ENCODE measurements at regions not wholly inside any gene's neighbourhood (a gene's known extent, or its start where the extent isn't known, plus 50 kb on each side); places are given as distances from the start of the nearest gene placed in this dataset.

GRCh38 chr11:130729678-130730300, 186.5 kb downstream of the SNX19 start:
- TF ChIP-seq, protein P1, sequence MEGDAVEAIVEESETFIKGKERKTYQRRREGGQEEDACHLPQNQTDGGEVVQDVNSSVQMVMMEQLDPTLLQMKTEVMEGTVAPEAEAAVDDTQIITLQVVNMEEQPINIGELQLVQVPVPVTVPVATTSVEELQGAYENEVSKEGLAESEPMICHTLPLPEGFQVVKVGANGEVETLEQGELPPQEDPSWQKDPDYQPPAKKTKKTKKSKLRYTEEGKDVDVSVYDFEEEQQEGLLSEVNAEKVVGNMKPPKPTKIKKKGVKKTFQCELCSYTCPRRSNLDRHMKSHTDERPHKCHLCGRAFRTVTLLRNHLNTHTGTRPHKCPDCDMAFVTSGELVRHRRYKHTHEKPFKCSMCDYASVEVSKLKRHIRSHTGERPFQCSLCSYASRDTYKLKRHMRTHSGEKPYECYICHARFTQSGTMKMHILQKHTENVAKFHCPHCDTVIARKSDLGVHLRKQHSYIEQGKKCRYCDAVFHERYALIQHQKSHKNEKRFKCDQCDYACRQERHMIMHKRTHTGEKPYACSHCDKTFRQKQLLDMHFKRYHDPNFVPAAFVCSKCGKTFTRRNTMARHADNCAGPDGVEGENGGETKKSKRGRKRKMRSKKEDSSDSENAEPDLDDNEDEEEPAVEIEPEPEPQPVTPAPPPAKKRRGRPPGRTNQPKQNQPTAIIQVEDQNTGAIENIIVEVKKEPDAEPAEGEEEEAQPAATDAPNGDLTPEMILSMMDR (IDR thresholded peaks at IDR 0.05), result no peak
- TF ChIP-seq EP300 (IDR thresholded peaks at IDR 0.05), result no peak

All from ovary (tissue), 3 donors.